K562 (cell line): ENCODE measurements at regions not wholly inside any gene's neighbourhood (a gene's known extent, or its start where the extent isn't known, plus 50 kb on each side); places are given as distances from the start of the nearest gene placed in this dataset.

Source experiments
- ILF3 ChIP-seq: fragments of 450-650 bp; IDR thresholded peaks from 2 replicates; pipeline ENCODE4 v1.6.1; 2018; ENCODE audit warnings: antibody characterized with exemption, mild to moderate bottlenecking, moderate library complexity, borderline replicate concordance
- MBD2 ChIP-seq: sonication (generic); IDR thresholded peaks from 2 replicates; pipeline ENCODE4 v1.6.1; 2016; ENCODE audit warnings: low read depth, borderline replicate concordance
- POLR2A ChIP-seq: fragments of 450-650 bp; conservative IDR thresholded peaks from 2 replicates; pipeline ENCODE4 v1.6.1; 2016
- YY1 ChIP-seq, 3 experiments: IDR thresholded peaks; 2 replicates each; pipeline ENCODE4 v1.6.1; 2011; ENCODE audit warnings: low read length in 2 of 3, mild to moderate bottlenecking in 2 of 3, moderate library complexity in 2 of 3, borderline replicate concordance in 1 of 3, control low read depth in 1 of 3, low read depth in 1 of 3; ENCODE audit not compliant: insufficient read depth in 3 of 3, insufficient replicate concordance in 2 of 3, control insufficient read depth in 1 of 3, insufficient read length in 1 of 3; ENCODE audit errors: extremely low read depth in 1 of 3
- TF ChIP-seq, protein P1 (sequence below): sonication (generic); formaldehyde crosslinking; IDR thresholded peaks from 2 replicates; pipeline ENCODE4 v1.8.0; 2022; ENCODE audit warnings: missing genetic modification reagents, mild to moderate bottlenecking, borderline replicate concordance

DNA sequence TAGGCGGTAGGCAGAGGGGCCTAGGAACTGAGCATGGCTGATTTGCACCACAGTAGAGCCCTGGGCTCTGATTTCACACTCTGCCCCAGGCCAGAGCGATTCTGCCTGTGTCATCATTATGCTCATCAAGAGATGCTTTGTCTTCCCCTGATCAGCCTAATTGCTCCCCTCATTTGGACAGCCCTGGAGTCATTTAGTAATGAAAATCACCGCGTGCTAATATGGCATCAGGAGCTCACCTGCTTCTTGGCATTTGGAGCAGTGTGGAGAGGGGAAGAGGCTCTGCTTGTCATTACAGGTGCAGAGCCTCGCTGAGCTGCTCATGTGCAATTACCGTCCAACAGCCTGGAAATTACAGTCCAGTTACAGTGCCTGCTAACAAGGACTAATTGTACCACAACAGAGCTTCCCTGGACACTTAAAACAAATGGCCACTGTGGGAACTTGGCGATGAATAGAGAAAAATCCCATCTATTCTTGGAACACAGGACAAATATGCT, 157.1 kb upstream of the WSCD1 start:
- no peak for TF ChIP-seq YY1 (IDR thresholded peaks at IDR 0.05; ENCODE audit: borderline replicate concordance in 1 of 3, control insufficient read depth in 1 of 3, extremely low read depth in 1 of 3, insufficient read depth in 3 of 3, insufficient read length in 1 of 3, insufficient replicate concordance in 2 of 3, low read depth in 1 of 3, low read length in 2 of 3)
- TF ChIP-seq POLR2A = no peak
- TF ChIP-seq, protein P1, sequence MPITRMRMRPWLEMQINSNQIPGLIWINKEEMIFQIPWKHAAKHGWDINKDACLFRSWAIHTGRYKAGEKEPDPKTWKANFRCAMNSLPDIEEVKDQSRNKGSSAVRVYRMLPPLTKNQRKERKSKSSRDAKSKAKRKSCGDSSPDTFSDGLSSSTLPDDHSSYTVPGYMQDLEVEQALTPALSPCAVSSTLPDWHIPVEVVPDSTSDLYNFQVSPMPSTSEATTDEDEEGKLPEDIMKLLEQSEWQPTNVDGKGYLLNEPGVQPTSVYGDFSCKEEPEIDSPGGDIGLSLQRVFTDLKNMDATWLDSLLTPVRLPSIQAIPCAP (CRISPR knock-in tag) = no peak
- TF ChIP-seq MBD2 = no peak
- no peak for TF ChIP-seq ILF3
